GM18511 (cell line): ENCODE measurements at regions not wholly inside any gene's neighbourhood (a gene's known extent, or its start where the extent isn't known, plus 50 kb on each side); places are given as distances from the start of the nearest gene placed in this dataset.

Experiments used
- ATAC-seq: cut with Tn5 transposase; IDR thresholded peaks from one replicate; pipeline ENCODE4 v1.9.1; 2021; ENCODE audit warnings: mild to moderate bottlenecking, moderate library complexity; ENCODE audit not compliant: unreplicated experiment

DNA sequence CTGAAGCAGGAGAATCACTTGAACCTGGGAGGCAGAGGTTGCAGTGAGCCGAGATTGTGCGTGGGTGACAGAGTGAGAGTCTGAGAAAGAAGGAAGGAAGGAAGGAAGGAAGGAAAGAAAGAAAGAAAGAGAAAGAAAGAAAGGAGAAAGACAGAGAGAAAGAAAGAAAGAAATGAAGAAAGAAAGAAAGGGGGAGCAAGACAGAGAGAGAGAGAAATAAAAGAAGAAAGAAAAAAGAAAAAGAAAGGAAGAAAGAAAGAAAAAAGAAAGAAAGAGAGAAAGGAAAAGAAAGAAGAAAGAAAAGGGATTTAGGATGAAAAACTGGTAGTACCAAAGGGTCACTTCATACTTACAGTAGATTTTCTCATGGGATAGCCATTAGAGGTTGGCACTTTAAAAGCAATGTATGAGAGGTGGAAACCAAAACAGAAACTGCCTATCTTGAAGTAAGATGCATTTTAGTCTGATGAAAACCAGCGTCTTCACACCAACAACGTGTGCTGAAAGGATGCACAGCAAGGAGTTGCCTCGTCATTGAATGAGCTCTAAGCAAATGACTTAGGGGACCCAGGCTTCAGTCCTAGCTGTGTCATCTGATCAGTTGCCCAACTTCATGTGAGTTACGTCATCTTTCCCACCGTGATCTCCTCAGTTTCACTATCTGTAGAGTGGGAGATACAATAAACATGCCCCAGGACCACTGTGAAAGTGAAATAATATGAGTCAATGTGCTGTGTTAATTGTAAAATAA lies 133.9 kb upstream of the NEDD9 start:
- ATAC-seq, result peak; percentile 68

DNA sequence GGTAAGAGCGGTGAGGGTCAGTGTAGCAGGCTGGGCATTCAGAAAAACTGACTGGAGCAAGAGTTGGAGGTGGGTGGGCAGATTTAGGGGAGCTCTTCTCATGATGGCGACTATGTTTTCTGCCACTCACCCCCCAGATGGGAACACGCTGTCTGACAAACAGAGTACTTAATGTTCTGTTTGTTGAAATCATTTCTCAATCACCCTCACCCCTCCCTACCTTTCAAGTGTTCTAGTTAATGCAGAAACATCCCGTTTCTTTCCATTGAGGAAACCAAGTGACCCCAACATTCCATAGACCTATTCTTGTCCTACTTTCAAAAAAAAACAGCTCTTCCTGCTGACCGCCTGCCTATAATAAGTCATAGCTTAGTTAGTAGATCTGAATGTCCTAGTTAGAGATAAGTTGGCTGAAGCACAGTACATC lies 132.5 kb upstream of the NEDD9 start:
- no peak for ATAC-seq

DNA sequence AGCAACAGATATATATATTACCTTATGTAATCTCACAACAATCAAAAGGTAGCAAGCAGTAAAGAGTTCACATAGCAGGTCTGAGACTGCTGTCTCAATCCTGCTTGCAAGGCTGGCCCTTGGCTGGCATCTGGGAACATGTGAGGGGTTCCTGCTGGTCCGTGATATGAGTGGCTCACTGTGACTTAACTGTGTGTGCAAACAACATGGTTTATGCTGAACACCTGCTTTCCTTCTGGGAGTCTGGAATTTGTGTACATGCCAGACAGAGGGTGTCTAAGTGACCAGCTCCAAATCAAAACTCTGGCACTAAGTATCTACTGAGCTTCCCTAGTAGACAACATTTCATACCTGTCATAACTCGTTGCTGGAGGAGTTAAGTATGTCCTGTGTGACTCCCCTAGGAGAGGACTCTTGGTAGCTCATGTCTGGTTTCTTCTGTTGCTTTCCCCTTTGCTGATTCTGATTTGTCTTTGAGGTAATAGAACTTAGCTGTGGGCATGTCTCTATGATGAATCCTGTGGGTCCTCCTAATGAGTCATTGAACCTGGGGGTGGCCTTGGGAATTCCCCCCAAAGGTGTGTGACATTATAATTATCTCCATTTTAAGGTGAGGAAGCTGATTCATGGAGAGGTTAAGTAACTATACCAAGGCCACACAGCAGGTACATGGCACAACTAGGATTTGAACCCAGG lies 131.6 kb upstream of the NEDD9 start:
- ATAC-seq, result no peak

DNA sequence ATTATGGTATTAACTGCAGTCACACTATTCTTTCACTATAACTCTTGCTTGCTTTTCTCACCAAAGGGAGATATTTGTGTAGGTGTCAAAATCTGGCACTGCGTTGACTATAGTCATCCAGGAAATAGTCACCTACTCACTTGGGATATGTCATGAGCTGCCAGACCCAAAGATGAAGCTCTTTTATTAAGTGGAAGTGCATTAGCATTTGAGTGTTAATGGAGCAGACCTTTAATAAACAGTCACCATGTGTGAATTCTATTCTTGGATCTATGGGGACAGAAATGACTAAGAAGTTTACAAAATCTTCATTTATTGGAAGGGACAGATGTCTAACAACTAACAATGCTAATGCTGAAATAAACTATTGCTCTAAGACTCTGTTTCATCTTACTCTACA lies 130.1 kb upstream of the NEDD9 start:
- ATAC-seq, result no peak

DNA sequence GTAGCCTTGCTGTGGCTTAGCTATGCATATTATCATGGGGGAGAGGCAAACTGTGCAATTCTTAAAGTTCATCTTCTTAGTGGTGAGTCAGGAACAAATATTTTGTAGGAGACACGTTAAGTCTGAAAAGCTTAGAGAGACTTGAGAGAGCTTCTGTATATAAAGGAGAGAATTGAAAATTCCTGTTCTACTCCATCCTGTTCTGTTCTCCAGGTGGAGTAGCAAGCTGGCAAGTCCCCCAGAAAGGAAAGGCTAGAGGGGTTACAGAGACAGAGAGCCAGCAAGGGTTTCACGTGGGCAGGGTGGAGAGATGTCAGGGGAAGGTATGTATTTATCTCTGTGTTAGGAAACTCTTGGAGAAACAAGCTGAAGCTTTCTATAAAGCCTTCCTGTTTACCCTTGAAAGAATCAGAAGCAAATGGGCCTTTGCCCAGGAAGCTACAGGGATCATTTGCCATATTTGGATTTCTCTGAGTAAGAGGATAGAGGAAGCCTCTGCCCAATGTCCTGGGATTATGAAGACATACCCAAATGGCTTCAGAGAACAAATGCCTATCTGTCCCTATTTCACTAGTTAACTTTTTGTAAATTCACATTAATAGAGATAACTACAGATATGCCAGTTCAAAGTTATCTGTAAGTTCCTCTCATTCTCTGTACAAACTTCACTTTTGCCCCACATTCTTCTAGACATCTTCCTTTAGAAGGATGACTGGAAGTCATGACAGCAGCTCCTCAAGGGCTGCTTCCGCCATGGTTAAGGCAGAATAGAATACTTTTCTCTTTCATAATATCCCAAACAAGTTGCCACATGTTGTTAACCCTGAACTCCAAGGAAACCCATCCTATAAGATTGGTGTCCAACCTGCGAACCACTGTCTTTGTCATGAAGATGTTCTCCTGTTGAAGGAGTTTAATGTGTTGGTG lies 126.7 kb upstream of the NEDD9 start:
- no peak for ATAC-seq

GRCh38 chr6:11357285-11357684 lies 124.8 kb upstream of the NEDD9 start:
- ATAC-seq, result no peak

GRCh38 chr6:11356404-11357155 lies 124.1 kb upstream of the NEDD9 start:
- ATAC-seq, result no peak

- ATAC-seq, result peak; percentile 64
Observed at GRCh38 chr6:11353921-11354389, 121.5 kb upstream of the NEDD9 start.

- ATAC-seq, result no peak
Observed at GRCh38 chr6:11350294-11350693, 117.8 kb upstream of the NEDD9 start.

DNA sequence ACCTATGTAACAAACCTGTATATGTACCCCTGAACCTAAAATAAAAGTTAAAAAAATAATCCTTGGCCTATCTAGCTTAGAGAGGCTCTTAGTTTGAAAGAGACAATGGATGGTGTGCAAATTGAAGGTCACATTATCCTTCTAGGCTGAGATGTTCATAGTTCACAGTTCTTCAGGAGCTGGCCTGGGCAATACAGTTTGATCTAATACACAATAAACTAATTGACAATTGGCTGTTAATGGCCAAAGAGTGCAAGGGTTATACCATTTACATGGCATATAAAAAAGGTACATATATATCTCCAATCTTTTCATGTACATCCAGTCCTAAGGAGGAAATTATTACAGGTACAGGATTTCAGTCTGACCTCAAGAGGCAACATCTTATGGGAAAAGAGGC lies 117.4 kb upstream of the NEDD9 start:
- ATAC-seq, result no peak

DNA sequence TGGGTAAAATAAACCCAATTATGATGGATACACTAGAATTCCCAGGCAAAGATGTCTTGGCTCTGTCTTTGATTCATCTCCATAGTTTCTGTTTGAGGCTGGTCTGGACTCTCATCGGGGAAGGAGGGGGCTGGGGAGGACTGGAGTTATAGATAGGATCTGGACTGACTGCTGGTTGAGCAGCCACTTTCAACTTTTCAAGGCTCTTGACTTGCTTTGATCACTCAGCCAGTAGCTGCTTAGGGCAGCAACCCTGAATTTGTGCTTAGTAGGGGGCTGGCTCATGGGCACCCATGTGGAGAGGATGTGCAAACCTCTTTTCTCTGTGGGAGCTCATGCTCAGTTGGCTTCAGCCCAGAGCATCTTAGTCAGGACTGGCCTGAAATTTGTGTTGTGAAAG lies 114.0 kb upstream of the NEDD9 start:
- ATAC-seq, result peak; percentile 72

GRCh38 chr6:11345536-11345935 lies 113.1 kb upstream of the NEDD9 start:
- ATAC-seq, result no peak

DNA sequence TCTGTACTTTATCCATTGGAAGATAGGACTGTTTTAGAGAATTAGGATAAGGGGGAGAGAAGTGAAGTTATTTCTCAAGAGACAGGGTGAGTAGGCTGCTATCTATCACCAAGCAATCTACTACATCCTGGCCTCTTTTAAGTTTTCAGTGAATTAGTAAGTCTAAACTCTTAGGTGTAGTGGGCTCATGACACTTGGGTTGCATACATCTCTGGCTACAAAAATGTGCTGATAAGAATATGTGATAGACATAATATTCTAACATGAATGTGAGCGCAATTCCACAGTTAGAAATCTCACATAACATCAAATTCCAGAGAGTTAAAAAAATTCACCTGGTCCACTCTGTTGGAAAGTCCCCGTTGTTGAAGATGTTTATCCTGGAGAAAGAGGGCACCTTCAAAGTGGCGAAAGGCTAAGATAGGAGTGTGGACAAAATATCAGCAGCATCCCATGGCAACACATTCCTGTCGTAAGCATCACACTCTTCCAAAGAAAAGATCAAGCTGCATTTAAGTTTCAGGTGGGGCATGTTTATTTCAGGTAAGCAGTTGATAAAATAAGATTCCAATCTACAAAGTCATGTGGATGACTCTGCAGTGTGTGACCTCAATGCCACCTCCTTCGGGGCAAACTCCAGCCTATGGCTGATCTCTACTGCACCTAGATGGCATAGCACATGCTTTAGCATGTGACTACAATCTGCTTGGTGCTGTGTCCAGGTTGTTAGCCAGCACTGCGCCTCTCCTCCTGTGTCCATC lies 111.7 kb upstream of the NEDD9 start:
- no peak for ATAC-seq

DNA sequence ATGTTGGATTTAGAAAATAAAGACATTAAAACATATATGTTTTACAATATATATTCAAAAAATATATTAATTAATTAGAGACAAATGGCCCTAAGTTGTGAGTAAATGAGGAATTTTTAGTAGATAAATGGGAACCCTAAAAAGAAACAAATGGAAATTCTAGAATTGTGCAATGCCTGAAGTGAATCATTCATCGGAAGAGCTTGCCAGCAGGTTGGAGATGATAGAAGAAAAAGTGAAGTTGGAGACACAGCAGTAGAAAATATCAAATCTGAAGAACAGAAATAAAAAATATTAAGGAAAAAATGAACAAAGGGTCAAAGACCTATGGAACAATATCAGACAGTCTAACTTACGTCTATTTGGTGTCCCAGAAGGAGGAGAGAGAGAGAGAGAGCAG lies 109.4 kb upstream of the NEDD9 start:
- no peak for ATAC-seq

GRCh38 chr6:11341303-11341702 lies 108.8 kb upstream of the NEDD9 start:
- ATAC-seq, result no peak

GRCh38 chr6:11339380-11339779 lies 106.9 kb upstream of the NEDD9 start:
- ATAC-seq, result no peak

DNA sequence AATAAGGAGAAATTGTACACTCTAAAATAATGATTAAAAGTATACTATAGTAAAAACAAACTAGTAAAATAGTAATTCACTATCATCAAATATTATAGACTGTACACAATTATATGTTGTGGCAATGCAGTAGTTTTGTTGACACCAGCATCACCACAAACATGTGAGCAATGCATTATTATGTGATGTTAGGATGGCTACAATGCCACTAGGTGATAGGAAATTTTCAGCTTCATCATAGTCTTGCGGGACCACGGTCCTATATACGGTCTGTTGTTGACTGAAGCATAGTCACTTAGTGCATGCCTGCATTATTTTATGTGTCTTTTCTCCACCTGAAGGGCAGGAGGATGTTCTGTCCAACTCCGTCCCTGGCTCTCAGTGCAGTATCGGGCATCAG lies 104.8 kb upstream of the NEDD9 start:
- ATAC-seq, result no peak

DNA sequence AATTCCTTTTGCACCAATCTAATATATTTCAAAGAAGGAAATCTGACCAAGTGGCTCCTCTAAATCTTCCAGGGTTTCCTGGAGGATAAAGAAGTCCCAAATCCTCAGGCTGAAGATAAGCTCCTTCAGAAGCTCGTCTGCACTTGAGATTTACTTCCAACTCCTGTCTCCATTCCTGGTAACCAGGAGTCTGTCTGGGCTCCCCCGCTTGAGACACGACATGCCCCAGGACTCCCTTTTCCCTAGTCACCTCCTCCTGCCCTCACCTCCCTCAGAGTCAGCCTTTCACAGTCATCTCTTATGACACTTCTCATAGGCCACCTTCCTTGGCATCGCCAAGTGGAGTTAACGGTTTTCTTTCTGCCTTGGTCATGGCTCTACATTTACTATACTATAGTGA lies 103.4 kb upstream of the NEDD9 start:
- ATAC-seq, result no peak

DNA sequence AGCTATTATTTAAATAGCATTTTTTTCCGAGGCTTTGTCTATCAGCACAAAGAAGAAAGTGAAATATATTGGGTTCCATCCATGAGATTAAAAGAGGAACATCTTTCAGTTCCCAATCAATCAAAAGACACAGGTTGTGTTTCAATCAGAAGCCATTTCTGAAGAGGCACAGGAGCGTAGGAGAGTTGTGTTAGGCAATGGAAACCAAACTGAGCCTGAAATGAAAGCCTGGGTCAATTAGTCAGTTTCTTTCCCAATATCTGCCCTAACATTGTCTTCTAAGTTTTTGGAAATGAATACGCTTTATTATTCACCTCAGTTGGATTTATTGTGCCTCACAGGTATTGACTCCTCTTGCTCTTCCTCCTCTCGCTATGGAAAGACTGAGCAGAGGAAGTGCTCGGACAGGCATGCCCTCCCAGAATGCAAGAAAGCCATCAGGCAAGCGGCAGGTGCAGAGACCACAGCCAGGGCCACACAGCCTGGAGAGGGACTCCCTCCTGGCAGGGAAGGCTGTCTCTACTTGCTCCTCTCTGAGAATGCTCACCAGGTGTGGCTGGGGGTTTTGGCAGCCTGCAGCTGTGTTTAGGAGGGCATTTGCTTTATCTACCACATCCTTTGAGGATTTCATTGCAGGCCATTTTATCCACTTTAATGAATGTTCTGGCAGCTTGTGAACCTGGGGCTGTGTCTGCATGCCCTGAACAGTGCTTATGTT lies 100.8 kb upstream of the NEDD9 start:
- ATAC-seq, result peak; percentile 60
